H1 (cell line): ENCODE measurements at regions not wholly inside any gene's neighbourhood (a gene's known extent, or its start where the extent isn't known, plus 50 kb on each side); places are given as distances from the start of the nearest gene placed in this dataset.

ENCODE experiments used
- BRCA1 ChIP-seq: IDR thresholded peaks from 2 replicates; pipeline ENCODE4 v1.6.1; 2012; ENCODE audit warnings: low read depth, low read length, improper control_type of control experiment
- CBX8 ChIP-seq: fragments of 300-800, 300-1000 bp; sonication (generic); IDR thresholded peaks from 2 replicates; pipeline ENCODE4 v1.7.1; 2016; ENCODE audit warnings: low read depth, low read length, borderline replicate concordance
- EGR1 ChIP-seq: IDR thresholded peaks from 2 replicates; pipeline ENCODE4 v1.6.1; 2011; ENCODE audit warnings: low read depth, low read length, borderline replicate concordance
- EP300 ChIP-seq, 2 experiments: IDR thresholded peaks; 1 replicate in 1 of 2; 2 replicates in 1 of 2; pipeline ENCODE4 v1.6.1; 2011 to 2012; ENCODE audit warnings: low read depth in 2 of 2, low read length in 2 of 2, mild to moderate bottlenecking in 2 of 2, borderline replicate concordance in 1 of 2, inconsistent platforms in 1 of 2, moderate library complexity in 1 of 2
- KDM1A ChIP-seq: fragments of 200-600, 300-600 bp; sonication (generic); IDR thresholded peaks from 2 replicates; pipeline ENCODE4 v1.7.1; 2016; ENCODE audit warnings: mild to moderate bottlenecking, low read length, borderline replicate concordance
- MAFK ChIP-seq: IDR thresholded peaks from 2 replicates; pipeline ENCODE4 v1.6.1; 2012; ENCODE audit warnings: low read depth, mild to moderate bottlenecking, improper control_type of control experiment, low read length
- RFX5 ChIP-seq: IDR thresholded peaks from 2 replicates; pipeline ENCODE4 v1.6.1; 2011; ENCODE audit warnings: low read depth, low read length, improper control_type of control experiment, borderline replicate concordance
- SAP30 ChIP-seq: fragments of 300-600 bp; sonication (generic); IDR thresholded peaks from 2 replicates; pipeline ENCODE4 v1.7.1; 2012; ENCODE audit warnings: low read length, moderate library complexity, mild to moderate bottlenecking, inconsistent platforms; ENCODE audit not compliant: insufficient read depth, insufficient replicate concordance
- SRF ChIP-seq: IDR thresholded peaks from 2 replicates; pipeline ENCODE4 v1.6.1; 2011; ENCODE audit warnings: mild to moderate bottlenecking, low read depth, low read length, moderate library complexity
- SUZ12 ChIP-seq: fragments of 200-600 bp; sonication (generic); IDR thresholded peaks from 2 replicates; pipeline ENCODE4 v1.6.1; 2012; ENCODE audit warnings: mild to moderate bottlenecking, inconsistent platforms, low read length, moderate library complexity, mixed read lengths
- USF2 ChIP-seq: IDR thresholded peaks from 2 replicates; pipeline ENCODE4 v1.6.1; 2011; ENCODE audit warnings: low read length, improper control_type of control experiment
- ZNF274 ChIP-seq: IDR thresholded peaks from 2 replicates; pipeline ENCODE4 v1.7.0; 2012; ENCODE audit warnings: low read length, borderline replicate concordance; ENCODE audit errors: extremely low read depth
- TF ChIP-seq, protein P1 (sequence below), 3 experiments: IDR thresholded peaks; 1 replicate in 2 of 3; 2 replicates in 1 of 3; pipeline versions ENCODE4 v1.5.1 to v1.6.1; 2011; ENCODE audit warnings: low read length in 3 of 3, mild to moderate bottlenecking in 3 of 3, inconsistent platforms in 2 of 3, low read depth in 1 of 3, moderate library complexity in 1 of 3; ENCODE audit not compliant: insufficient read depth in 1 of 3; ENCODE audit errors: control extremely low read depth in 1 of 3
- TF ChIP-seq, protein P2 (sequence below): IDR thresholded peaks from 2 replicates; pipeline ENCODE4 v1.6.1; 2011; ENCODE audit warnings: low read depth, mild to moderate bottlenecking, low read length; ENCODE audit not compliant: insufficient read depth

DNA sequence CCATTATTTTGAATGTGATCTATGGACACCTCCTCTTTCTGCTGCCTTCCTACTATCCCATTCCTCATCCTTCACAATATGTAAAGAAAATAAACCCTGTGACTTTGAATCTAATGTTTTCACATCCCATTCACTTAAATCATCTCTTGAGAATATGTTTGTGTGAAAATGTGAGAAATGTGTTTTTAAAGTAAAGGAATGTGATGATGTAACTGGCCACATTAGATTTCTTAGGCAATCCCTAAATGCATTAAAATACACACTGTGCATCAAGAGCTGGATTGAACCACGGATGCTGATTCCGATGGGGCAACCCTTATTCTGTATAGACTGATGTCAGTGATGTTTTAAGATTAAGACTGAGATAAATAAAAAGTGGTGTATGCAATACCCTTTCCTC, 558.9 kb upstream of the TENM3 start:
- TF ChIP-seq, protein P1, sequence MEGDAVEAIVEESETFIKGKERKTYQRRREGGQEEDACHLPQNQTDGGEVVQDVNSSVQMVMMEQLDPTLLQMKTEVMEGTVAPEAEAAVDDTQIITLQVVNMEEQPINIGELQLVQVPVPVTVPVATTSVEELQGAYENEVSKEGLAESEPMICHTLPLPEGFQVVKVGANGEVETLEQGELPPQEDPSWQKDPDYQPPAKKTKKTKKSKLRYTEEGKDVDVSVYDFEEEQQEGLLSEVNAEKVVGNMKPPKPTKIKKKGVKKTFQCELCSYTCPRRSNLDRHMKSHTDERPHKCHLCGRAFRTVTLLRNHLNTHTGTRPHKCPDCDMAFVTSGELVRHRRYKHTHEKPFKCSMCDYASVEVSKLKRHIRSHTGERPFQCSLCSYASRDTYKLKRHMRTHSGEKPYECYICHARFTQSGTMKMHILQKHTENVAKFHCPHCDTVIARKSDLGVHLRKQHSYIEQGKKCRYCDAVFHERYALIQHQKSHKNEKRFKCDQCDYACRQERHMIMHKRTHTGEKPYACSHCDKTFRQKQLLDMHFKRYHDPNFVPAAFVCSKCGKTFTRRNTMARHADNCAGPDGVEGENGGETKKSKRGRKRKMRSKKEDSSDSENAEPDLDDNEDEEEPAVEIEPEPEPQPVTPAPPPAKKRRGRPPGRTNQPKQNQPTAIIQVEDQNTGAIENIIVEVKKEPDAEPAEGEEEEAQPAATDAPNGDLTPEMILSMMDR (IDR thresholded peaks at IDR 0.05; ENCODE audit: control extremely low read depth in 1 of 3, insufficient read depth in 1 of 3, low read depth in 1 of 3, low read length in 3 of 3), result no peak
- TF ChIP-seq EP300 (IDR thresholded peaks at IDR 0.05; ENCODE audit: borderline replicate concordance in 1 of 2, low read depth in 2 of 2, low read length in 2 of 2) (no peak), KDM1A (no peak), MAFK (no peak), USF2 (no peak), SUZ12 (no peak), RFX5 (no peak), BRCA1 (no peak), CBX8 (no peak), SAP30 (no peak), ZNF274 (no peak), SRF (no peak), EGR1 (no peak)
- TF ChIP-seq, protein P2, sequence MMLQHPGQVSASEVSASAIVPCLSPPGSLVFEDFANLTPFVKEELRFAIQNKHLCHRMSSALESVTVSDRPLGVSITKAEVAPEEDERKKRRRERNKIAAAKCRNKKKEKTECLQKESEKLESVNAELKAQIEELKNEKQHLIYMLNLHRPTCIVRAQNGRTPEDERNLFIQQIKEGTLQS, result no peak
